HEK293 (cell line): ENCODE measurements at regions not wholly inside any gene's neighbourhood (a gene's known extent, or its start where the extent isn't known, plus 50 kb on each side); places are given as distances from the start of the nearest gene placed in this dataset.

ENCODE experiments used
- CTCF ChIA-PET: fragments of 350-600 bp; formaldehyde crosslinking; extraction: SDS; loops from one replicate; lab custom pipeline; 2021; ENCODE audit warnings: antibody characterized with exemption; lab: Yijun Ruan, JAX
- POLR2A ChIA-PET: fragments of 300-600 bp; formaldehyde crosslinking; extraction: SDS; loops from one replicate; lab custom pipeline; 2020; ENCODE audit warnings: antibody characterized with exemption, inconsistent platforms; lab: Yijun Ruan, JAX
- H3K27ac ChIP-seq: fragments of 200-500 bp; sonication (Bioruptor generic); 2 replicates; pipeline ENCODE4 v1.5.1; 2014; ENCODE audit warnings: low read depth, low read length, control low read depth, inconsistent platforms; ENCODE audit errors: extremely low read depth
- H3K36me3 ChIP-seq, 2 experiments: fragments of 200-500 bp in 1 of 2; sonication (Bioruptor generic) in 1 of 2; 1 replicate in 1 of 2; 2 replicates in 1 of 2; pipeline ENCODE4 v1.5.1; 2014 to 2017; ENCODE audit warnings: inconsistent platforms in 2 of 2, low read length in 2 of 2; ENCODE audit not compliant: control insufficient read depth in 2 of 2, insufficient read depth in 1 of 2
- H3K4me1 ChIP-seq: fragments of 200-500 bp; sonication (Bioruptor generic); 2 replicates; pipeline ENCODE4 v1.5.1; 2014; ENCODE audit warnings: mild to moderate bottlenecking, low read length, inconsistent platforms; ENCODE audit not compliant: control insufficient read depth, insufficient read depth
- H3K4me3 ChIP-seq: 2 replicates; pipeline ENCODE4 v1.5.1; 2011; ENCODE audit warnings: low read depth, mild to moderate bottlenecking, control low read depth, low read length, moderate library complexity
- H3K9me3 ChIP-seq: fragments of 200-500 bp; sonication (Bioruptor generic); 2 replicates; pipeline ENCODE4 v1.5.1; 2014; ENCODE audit warnings: low read depth, low read length, inconsistent platforms; ENCODE audit not compliant: control insufficient read depth, insufficient read depth
- FEZF1 ChIP-seq: fragments of 450-650 bp; formaldehyde crosslinking; IDR thresholded peaks from 2 replicates; pipeline ENCODE4 v1.5.1; 2016; ENCODE audit warnings: missing biosample characterization, missing genetic modification characterization
- HOXA7 ChIP-seq: sonication (generic); formaldehyde crosslinking; IDR thresholded peaks from 2 replicates; pipeline ENCODE4 v1.8.1; 2022; ENCODE audit warnings: missing genetic modification reagents, borderline replicate concordance
- KLF7 ChIP-seq: fragments of 450-650 bp; formaldehyde crosslinking; IDR thresholded peaks from 2 replicates; pipeline ENCODE4 v1.5.1; 2016; ENCODE audit warnings: missing biosample characterization, missing genetic modification characterization, borderline replicate concordance
- SCRT1 ChIP-seq: fragments of 450-650 bp; formaldehyde crosslinking; IDR thresholded peaks from 2 replicates; pipeline ENCODE4 v1.5.1; 2016; ENCODE audit warnings: missing biosample characterization, missing genetic modification characterization, borderline replicate concordance
- SCRT2 ChIP-seq: fragments of 450-650 bp; formaldehyde crosslinking; IDR thresholded peaks from 2 replicates; pipeline ENCODE4 v1.5.1; 2016; ENCODE audit warnings: missing biosample characterization, missing genetic modification characterization
- ZBTB20 ChIP-seq: fragments of 450-650 bp; formaldehyde crosslinking; IDR thresholded peaks from 2 replicates; pipeline ENCODE4 v1.5.1; 2016; ENCODE audit warnings: missing biosample characterization, missing genetic modification characterization
- ZBTB48 ChIP-seq: fragments of 450-650 bp; formaldehyde crosslinking; IDR thresholded peaks from 2 replicates; pipeline ENCODE4 v1.5.1; 2016; ENCODE audit warnings: missing biosample characterization, missing genetic modification characterization
- ZBTB7A ChIP-seq: fragments of 450-650 bp; formaldehyde crosslinking; IDR thresholded peaks from 2 replicates; pipeline ENCODE4 v1.5.1; 2016; ENCODE audit warnings: low read depth, missing biosample characterization, missing genetic modification characterization
- ZFHX2 ChIP-seq: fragments of 450-650 bp; formaldehyde crosslinking; conservative IDR thresholded peaks from 2 replicates; pipeline ENCODE4 v1.5.1; 2016; ENCODE audit warnings: missing biosample characterization, missing genetic modification characterization
- ZFP69B ChIP-seq: fragments of 450-650 bp; formaldehyde crosslinking; IDR thresholded peaks from 2 replicates; pipeline ENCODE4 v1.5.1; 2016; ENCODE audit warnings: missing biosample characterization, missing genetic modification characterization
- ZNF114 ChIP-seq: fragments of 450-650 bp; formaldehyde crosslinking; IDR thresholded peaks from 2 replicates; pipeline ENCODE4 v1.5.0; 2017; ENCODE audit warnings: missing biosample characterization, missing genetic modification characterization
- ZNF335 ChIP-seq: fragments of 450-650 bp; formaldehyde crosslinking; conservative IDR thresholded peaks from 2 replicates; pipeline ENCODE4 v1.5.1; 2016; ENCODE audit warnings: missing biosample characterization, missing genetic modification characterization
- ZNF366 ChIP-seq: fragments of 450-650 bp; formaldehyde crosslinking; conservative IDR thresholded peaks from 2 replicates; pipeline ENCODE4 v1.5.1; 2016; ENCODE audit warnings: missing biosample characterization, missing genetic modification characterization
- ZNF521 ChIP-seq: fragments of 450-650 bp; formaldehyde crosslinking; IDR thresholded peaks from 2 replicates; pipeline ENCODE4 v1.5.1; 2017; ENCODE audit warnings: missing biosample characterization, mild to moderate bottlenecking, missing genetic modification characterization
- ZNF558 ChIP-seq: fragments of 450-650 bp; formaldehyde crosslinking; IDR thresholded peaks from 2 replicates; pipeline ENCODE4 v1.5.1; 2016; ENCODE audit warnings: missing biosample characterization, missing genetic modification characterization
- ZNF600 ChIP-seq: fragments of 450-650 bp; formaldehyde crosslinking; IDR thresholded peaks from 2 replicates; pipeline ENCODE4 v1.5.1; 2016; ENCODE audit warnings: missing biosample characterization, missing genetic modification characterization
- ZNF654 ChIP-seq: fragments of 450-650 bp; formaldehyde crosslinking; IDR thresholded peaks from 2 replicates; pipeline ENCODE4 v1.5.1; 2016; ENCODE audit warnings: low read depth, missing biosample characterization, missing genetic modification characterization
- ZNF830 ChIP-seq: fragments of 450-650 bp; IDR thresholded peaks from 2 replicates; pipeline ENCODE4 v1.5.0; 2018; ENCODE audit warnings: missing biosample characterization, missing genetic modification characterization, low read depth, mild to moderate bottlenecking, moderate library complexity
- TF ChIP-seq, protein P1 (sequence below): fragments of 450-650 bp; formaldehyde crosslinking; IDR thresholded peaks from 2 replicates; pipeline ENCODE4 v1.5.1; 2017; ENCODE audit warnings: missing biosample characterization, missing genetic modification characterization
- TF ChIP-seq, protein P2 (sequence below): fragments of 450-650 bp; formaldehyde crosslinking; conservative IDR thresholded peaks from 2 replicates; pipeline ENCODE4 v1.5.1; 2016; ENCODE audit warnings: low read depth, missing biosample characterization, missing genetic modification characterization
- TF ChIP-seq, protein P3 (sequence below): fragments of 450-650 bp; formaldehyde crosslinking; IDR thresholded peaks from 2 replicates; pipeline ENCODE4 v1.5.1; 2016; ENCODE audit warnings: missing biosample characterization, missing genetic modification characterization
- TF ChIP-seq, protein P4 (sequence below): fragments of 450-650 bp; formaldehyde crosslinking; IDR thresholded peaks from 2 replicates; pipeline ENCODE4 v1.5.1; 2017; ENCODE audit warnings: missing biosample characterization, missing genetic modification characterization

DNA sequence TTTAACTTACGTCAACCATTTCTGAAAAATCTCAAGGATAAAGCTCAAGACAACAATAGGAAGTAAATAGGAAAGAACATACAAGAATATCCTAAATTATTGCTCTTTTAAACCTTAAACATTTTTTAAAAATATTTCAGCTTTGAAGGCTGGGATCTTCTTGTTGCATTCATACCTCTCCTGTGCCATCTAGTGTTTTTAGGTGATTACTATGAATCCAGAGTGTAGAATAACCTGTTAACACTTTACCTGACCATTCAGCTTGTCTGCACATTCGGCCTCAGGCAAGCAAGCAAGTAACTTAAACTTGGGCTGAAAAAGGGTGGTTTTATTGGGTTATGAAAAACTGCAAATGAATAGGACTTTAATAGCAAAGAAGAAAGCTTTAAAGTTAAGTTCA, 507.8 kb upstream of the INTU start:
- H3K4me1 ChIP-seq = no peaks in the 10 kb centered on the region
- TF ChIP-seq SCRT2 (no peak), ZNF654 (tag by site-specific recombination) (0 out of 2 replicates have a peak, but pooled peaks have one; percentile 10)
- TF ChIP-seq, protein P1, sequence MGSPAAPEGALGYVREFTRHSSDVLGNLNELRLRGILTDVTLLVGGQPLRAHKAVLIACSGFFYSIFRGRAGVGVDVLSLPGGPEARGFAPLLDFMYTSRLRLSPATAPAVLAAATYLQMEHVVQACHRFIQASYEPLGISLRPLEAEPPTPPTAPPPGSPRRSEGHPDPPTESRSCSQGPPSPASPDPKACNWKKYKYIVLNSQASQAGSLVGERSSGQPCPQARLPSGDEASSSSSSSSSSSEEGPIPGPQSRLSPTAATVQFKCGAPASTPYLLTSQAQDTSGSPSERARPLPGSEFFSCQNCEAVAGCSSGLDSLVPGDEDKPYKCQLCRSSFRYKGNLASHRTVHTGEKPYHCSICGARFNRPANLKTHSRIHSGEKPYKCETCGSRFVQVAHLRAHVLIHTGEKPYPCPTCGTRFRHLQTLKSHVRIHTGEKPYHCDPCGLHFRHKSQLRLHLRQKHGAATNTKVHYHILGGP (tag by site-specific recombination) = no peak
- CTCF ChIA-PET = interaction anchor here (0.7 kb wide), 2 partner anchors 420 to 1819 kb away, joined by 3 read pairs; no protein-coding TSS in a partner anchor

DNA sequence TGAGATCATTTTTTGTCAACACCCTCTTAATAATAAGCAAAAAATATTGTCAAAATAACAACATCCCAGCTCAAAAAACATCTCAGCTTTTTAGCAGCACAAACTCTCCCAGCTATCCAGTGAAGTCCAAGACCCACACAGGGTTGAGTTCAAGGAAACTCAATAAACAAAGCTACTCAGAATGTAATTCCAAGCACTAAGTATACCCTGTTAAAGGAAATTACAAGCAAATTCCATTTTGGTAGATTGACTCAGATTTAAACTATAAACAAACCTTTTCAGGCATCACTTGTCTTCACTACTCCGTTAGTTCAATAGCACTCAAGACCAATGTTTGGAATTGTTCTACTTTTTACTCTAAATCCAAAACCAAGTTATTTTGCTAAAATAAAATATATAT, 506.0 kb upstream of the INTU start:
- Histone ChIP-seq H3K36me3 (no peaks in the 10 kb centered on the region), H3K27ac (no peak overlapping the region), H3K9me3 (no peaks in the 10 kb centered on the region), H3K4me1 (no peaks in the 10 kb centered on the region), H3K4me3 (no peak overlapping the region)
- POLR2A ChIA-PET = no interaction called here
- TF ChIP-seq ZNF521 (tag by site-specific recombination) (no peak), FEZF1 (no peak), ZBTB20 (tag by site-specific recombination) (no peak), ZBTB7A (tag by site-specific recombination) (no peak), ZFP69B (no peak)
- CTCF ChIA-PET = no interaction called here

More for the DNA sequence above, 507.8 kb upstream of the INTU start:
- Histone ChIP-seq H3K36me3 (no peaks in the 10 kb centered on the region), H3K9me3 (no peaks in the 10 kb centered on the region), H3K27ac (no peak overlapping the region), H3K4me3 (no peak overlapping the region)
- POLR2A ChIA-PET = no interaction called here

DNA sequence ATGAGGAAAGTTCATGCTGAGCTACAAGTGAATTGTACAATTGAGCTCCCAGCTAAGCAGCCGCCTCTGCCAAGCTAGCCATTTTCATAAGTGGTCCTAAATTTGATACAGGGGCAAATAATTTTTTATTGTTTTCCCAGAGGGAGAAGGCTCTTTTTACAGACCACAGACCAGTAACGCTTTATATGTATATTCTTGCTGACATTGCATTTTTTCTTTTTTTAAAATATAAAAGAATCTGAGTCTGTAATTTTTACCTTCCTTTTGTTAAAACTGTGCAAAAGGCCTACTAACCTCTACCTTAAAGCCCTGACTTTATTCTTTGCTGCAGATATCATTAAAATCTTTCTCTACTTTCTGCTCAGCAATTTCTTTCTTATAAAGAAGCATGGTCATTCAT, 501.2 kb upstream of the INTU start:
- no peaks in the 10 kb centered on the region for H3K9me3 ChIP-seq
- CTCF ChIA-PET = no interaction called here
- no peak for TF ChIP-seq ZNF114 (tag by site-specific recombination)
- TF ChIP-seq ZBTB48 (tag by site-specific recombination) = no peak
- no peak for TF ChIP-seq ZNF600
- TF ChIP-seq, protein P2, sequence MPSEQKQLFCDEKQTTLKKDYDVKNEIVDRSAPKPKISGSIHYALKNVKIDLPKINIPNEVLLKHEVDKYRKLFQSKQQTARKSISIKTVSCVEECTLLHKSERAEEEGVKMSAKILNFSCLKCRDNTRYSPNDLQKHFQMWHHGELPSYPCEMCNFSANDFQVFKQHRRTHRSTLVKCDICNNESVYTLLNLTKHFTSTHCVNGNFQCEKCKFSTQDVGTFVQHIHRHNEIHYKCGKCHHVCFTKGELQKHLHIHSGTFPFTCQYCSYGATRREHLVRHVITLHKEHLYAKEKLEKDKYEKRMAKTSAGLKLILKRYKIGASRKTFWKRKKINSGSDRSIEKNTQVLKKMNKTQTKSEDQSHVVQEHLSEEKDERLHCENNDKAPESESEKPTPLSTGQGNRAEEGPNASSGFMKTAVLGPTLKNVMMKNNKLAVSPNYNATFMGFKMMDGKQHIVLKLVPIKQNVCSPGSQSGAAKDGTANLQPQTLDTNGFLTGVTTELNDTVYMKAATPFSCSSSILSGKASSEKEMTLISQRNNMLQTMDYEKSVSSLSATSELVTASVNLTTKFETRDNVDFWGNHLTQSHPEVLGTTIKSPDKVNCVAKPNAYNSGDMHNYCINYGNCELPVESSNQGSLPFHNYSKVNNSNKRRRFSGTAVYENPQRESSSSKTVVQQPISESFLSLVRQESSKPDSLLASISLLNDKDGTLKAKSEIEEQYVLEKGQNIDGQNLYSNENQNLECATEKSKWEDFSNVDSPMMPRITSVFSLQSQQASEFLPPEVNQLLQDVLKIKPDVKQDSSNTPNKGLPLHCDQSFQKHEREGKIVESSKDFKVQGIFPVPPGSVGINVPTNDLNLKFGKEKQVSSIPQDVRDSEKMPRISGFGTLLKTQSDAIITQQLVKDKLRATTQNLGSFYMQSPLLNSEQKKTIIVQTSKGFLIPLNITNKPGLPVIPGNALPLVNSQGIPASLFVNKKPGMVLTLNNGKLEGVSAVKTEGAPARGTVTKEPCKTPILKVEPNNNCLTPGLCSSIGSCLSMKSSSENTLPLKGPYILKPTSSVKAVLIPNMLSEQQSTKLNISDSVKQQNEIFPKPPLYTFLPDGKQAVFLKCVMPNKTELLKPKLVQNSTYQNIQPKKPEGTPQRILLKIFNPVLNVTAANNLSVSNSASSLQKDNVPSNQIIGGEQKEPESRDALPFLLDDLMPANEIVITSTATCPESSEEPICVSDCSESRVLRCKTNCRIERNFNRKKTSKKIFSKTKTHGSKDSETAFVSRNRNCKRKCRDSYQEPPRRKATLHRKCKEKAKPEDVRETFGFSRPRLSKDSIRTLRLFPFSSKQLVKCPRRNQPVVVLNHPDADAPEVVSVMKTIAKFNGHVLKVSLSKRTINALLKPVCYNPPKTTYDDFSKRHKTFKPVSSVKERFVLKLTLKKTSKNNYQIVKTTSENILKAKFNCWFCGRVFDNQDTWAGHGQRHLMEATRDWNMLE = no peak
- TF ChIP-seq ZNF558 = no peak
- TF ChIP-seq ZNF366 (tag by site-specific recombination) = no peak
- TF ChIP-seq KLF7 (tag by site-specific recombination) = no peak
- no peak for TF ChIP-seq SCRT1
- TF ChIP-seq HOXA7 = no peak
- TF ChIP-seq ZNF830 = no peak
- TF ChIP-seq, protein P3, sequence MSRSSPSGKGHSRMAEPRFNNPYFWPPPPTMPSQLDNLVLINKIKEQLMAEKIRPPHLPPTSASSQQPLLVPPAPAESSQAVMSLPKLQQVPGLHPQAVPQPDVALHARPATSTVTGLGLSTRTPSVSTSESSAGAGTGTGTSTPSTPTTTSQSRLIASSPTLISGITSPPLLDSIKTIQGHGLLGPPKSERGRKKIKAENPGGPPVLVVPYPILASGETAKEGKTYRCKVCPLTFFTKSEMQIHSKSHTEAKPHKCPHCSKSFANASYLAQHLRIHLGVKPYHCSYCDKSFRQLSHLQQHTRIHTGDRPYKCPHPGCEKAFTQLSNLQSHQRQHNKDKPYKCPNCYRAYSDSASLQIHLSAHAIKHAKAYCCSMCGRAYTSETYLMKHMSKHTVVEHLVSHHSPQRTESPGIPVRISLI = no peak
- TF ChIP-seq, protein P4, sequence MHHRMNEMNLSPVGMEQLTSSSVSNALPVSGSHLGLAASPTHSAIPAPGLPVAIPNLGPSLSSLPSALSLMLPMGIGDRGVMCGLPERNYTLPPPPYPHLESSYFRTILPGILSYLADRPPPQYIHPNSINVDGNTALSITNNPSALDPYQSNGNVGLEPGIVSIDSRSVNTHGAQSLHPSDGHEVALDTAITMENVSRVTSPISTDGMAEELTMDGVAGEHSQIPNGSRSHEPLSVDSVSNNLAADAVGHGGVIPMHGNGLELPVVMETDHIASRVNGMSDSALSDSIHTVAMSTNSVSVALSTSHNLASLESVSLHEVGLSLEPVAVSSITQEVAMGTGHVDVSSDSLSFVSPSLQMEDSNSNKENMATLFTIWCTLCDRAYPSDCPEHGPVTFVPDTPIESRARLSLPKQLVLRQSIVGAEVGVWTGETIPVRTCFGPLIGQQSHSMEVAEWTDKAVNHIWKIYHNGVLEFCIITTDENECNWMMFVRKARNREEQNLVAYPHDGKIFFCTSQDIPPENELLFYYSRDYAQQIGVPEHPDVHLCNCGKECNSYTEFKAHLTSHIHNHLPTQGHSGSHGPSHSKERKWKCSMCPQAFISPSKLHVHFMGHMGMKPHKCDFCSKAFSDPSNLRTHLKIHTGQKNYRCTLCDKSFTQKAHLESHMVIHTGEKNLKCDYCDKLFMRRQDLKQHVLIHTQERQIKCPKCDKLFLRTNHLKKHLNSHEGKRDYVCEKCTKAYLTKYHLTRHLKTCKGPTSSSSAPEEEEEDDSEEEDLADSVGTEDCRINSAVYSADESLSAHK = no peak
- no peak for TF ChIP-seq ZFHX2
- TF ChIP-seq ZNF335 (tag by site-specific recombination) = no peak

More for the DNA sequence above, 501.2 kb upstream of the INTU start:
- no peaks in the 10 kb centered on the region for H3K36me3 ChIP-seq
- H3K27ac ChIP-seq = no peak overlapping the region
- POLR2A ChIA-PET = no interaction called here
- H3K4me3 ChIP-seq = no peak overlapping the region
- no peaks in the 10 kb centered on the region for H3K4me1 ChIP-seq
